GM19463 (cell line): ENCODE measurements at regions not wholly inside any gene's neighbourhood (a gene's known extent, or its start where the extent isn't known, plus 50 kb on each side); places are given as distances from the start of the nearest gene placed in this dataset.
A peak's percentile ranks its signal among the peaks of the same experiment; 100 is the strongest.
"Not testable (repeated sequence)": the region's sequence is repeated elsewhere in the genome, so short reads cannot be mapped to it uniquely, and the experiment has no call there.

Source experiments
- ATAC-seq: cut with Tn5 transposase; IDR thresholded peaks from one replicate; pipeline ENCODE4 v1.9.1; 2021; ENCODE audit warnings: mild to moderate bottlenecking, moderate library complexity; ENCODE audit not compliant: unreplicated experiment

DNA sequence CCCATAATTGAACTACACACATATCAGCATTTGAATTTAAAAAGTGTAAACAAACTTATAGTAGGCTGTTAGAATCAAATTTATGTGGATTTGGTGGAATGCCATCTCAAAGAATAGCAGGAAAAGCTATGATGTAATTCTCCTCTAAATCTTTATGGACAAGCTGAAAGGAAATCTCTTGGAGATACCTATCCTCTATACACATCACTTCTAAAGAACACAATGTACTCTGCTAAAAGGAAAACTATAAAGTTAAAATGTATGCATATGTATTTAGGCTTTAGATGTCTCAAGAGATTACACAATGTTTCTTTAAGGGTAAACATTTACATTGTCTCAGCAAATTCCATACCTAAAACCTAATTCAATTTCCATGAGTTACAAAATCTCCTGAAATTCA, 323.3 kb downstream of the CRPPA start:
- no peak for ATAC-seq

DNA sequence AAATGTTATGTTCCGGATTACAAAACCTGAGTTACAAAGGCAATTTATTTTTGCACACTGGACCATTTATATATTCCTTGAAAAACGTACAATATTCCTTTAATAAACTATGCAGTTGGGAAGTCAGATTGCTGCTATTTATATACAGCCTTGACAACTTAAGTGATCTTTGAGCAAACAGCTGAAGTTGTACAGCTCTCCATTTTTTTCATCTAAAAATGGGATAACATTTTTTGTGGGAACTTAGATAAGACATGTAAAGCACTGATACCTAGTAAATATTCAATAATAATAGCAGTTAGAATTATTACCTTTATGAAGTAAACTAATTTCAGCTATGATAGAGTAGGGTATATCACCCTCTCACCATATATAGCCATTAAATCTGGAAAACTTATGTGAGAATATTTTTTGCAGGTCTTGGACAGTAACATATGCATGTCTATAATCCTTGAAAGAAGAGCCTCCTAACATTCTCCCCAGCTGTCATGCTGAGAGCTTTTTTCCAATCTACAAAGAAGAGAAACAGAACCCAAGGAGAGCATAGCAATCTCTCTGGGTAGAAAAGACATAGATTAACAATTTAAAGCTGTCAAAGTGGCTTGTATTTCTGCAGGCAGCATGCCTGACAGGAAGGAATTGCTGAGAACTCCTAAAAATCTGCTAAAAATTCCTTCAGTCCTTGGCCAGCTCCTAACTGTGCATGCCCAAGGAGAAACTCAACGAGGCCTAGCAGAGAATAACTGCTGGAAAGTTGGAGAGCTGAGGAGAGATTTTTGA, 326.0 kb downstream of the CRPPA start:
- ATAC-seq = no peak

DNA sequence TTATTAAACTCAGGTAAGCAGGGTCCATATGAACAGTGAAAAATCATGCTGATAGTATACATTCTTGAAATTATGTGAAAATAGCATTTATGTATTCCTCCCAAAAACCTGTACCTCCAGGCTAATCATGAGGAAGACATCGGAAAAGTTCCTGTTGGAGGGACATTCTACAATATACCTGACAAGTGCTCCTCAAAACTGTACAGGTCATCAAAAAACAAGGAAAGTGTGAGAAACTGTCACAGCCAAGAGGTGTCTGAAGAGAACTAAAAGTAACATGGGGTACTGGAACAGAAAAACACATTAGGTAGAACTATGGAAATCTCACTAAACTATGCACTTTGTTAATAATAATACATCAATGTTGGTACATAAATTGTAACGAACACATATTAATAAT, 326.7 kb downstream of the CRPPA start:
- no peak for ATAC-seq

DNA sequence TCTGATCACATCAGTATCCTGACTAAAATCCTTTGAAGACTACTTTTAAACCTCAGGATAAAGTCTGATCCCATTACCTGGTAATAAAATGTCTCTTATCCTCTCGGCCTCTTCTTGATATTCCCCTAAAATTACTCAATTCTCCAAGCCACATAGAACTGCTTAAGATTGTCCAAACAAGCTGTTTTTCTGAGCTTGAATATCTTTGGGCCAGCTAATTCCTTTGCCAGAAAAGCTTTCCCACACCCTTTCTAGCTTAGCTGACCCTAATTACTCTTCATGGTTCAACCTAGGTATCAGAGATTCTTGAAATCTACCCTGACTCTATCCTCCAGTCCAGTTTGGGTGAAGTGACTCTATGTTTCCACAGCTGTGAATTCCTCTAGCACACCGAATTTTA, 328.6 kb downstream of the CRPPA start:
- no peak for ATAC-seq

DNA sequence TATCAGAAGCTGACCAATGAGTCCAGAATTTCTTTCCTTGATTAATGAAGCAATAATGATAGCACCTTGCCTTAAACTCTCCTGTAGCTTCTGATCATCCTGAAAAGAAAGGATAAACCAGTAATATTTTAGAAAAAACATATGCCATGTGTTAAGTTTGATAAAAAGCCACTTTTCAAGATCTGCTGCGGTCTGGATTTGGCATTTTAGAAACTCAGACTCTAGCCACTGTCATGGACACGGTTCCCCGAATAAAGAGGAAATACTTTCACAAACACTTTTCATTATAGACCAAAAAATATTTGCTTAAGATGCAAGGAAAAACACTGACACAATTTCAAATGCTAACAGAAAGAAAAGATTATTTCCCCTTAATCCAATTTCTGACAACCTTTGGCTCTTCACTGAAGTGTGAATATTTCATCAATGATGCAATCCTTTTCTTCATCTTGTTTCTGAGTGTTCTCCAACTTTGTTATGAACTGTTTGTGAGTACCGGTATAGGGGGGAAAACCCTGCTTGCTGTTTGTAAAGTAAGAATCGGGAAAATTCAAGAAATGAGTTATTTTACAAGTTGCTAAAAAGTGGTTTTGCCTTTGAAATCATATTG, 329.5 kb downstream of the CRPPA start:
- no peak for ATAC-seq

DNA sequence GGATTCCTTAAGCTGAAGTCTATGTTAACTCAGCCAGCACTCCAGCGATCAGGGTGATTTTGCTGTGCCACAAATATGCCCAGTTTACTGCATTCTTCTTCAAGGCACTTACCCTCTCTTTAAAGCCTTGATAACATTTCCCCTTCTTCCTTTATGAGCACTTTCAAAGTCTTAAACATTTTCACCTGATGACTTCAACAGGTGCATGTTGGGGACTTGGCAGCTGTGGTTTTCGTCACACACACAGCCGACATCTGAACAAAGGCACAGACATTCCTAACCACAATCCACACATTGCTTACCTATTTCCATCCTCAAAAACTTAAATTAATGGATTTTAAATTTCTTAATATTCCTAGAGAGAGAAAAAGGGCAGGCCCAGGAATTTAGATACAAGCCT, 331.5 kb downstream of the CRPPA start:
- ATAC-seq = no peak

DNA sequence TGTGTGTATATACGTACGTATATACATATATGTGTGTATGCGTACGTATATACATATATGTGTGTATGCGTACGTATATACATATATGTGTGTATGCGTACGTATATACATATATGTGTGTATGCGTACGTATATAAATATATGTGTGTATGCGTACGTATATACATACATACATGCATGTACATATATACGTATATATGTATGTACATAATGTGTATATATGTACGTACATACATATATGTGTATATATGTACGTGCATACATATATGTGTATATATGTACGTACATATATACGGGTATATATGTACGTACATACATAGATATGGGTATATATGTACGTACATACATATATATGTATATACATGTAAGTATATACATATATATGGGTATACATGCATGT, 332.1 kb downstream of the CRPPA start:
- ATAC-seq = no peak

DNA sequence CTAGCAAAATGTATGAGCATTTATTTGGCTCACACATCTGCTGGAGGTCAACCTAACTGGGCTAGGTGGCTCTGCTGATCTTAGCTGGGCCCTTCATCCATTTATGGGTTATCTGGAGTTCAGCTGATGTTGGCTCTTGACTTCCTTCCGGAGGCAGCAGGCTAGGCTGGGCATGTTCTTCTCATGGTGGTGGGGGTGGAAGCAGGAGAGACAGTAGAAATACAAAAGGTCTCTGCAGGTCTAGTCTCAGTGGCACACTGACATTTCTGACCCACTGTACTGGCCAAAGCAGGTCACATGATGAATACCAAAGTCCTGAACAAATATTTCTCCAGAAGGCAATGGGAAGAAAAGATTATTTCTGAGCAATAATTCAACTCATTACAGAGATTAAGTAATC, 334.6 kb downstream of the CRPPA start:
- ATAC-seq = no peak

DNA sequence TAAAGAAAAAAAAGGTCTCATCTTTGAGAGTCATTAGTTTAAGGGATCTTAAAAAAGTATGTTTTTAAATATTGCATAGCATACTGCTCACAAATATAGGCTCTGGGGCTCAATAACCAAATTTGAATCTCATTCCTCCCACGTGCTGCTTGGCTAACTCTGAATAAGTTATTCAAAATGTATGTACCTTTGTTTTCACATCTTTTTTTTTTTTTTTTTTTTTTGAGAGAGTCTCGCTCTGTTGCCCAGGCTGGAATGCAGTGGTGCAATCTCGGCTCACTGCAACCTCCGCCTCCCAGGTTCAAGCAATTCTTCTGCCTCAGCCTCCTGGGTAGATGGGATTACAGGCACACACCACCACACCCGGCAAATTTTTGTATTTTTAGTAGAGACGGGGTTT, 335.6 kb downstream of the CRPPA start:
- not testable (repeated sequence) for ATAC-seq

DNA sequence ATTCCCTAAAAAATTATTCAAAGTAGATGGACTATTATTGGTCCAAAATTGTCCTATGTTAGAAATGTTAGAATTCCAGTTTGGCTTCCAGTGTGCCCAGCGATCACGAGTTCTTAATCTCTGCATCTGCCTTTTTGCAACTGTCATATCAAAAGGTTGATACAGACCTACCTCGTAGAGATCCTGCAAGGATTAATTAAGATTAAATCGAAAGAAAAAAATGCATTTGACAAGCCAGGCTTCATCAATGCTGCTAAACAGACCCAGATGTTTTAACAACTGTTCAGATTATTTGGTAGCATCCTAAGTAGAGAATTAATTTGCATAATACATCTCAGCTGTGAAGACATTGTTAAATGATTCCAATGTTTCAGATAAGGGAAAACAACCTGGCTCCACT, 336.5 kb downstream of the CRPPA start:
- ATAC-seq = no peak

DNA sequence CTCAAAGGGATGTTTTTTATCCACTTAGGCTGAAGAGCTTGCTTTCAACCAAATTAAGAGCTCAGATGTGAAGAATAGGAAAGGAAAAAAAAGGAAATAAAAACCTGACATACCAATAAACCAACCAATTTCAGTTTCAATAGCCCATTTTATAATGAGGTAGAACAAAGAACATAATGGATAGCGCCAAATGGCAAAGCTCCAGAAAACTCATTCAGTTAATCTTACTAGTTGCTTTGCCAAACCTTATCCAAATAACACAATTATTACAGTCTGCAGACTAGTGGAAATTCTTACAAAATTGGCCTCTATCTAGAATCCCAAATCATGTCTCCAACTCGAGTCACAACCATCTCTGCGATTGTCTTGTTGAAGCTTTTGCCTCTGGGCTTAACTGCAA, 337.0 kb downstream of the CRPPA start:
- no peak for ATAC-seq

DNA sequence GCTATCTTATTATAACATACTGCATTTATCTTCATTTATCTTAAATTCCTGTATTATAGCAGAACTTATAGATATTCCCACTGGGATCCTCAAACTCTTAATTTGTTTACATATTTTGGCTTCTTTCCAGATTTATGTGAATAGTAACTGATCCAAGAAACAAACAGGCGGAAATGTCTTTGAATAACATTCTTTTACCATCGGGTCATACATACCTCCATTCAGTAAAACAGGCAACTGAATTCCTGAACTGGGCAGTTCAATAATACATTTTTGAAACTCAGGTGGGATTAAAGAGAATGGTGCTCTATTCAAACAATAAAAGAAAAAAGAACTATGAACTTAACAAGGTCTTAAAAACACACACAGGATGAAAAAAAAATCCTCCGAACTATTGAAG, 337.4 kb downstream of the CRPPA start:
- ATAC-seq = no peak

DNA sequence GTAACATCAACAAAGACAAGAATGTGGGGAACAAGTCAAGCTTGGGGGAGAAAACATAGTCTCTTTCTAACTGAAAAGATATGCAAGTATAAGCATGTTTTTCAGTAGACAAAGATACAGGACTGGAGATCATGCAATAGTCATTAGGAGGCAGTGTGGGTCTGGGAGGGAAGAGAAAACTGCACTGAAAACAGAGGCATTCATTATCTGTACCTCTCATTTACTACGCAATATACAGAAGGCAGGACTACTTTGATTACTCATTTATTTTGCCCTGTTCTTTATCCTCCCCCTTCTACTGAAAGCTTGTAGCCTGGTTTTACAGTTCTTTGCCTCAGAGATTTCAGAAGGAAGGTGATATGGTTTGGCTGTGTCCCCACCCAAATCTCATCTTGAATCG, 341.2 kb downstream of the CRPPA start:
- ATAC-seq = no peak

DNA sequence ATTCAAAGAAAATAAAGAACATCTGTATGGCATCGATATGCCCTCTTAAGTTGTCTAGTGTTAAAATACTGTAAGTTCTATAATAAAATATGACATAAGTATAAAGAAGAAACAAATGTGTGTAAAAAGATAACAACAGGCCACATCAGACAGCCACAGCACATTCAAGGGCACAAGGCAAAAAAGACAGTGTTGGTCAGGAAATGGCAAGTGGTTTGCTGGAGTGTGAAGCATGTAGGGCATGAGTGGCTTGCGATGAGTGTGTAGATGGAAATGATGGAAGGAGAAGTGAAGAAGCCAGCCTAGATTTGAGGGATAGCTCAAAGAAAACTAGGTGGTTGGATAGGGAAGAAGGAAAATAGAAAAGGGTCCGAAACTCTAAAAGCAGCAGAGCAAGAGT, 341.6 kb downstream of the CRPPA start:
- no peak for ATAC-seq

DNA sequence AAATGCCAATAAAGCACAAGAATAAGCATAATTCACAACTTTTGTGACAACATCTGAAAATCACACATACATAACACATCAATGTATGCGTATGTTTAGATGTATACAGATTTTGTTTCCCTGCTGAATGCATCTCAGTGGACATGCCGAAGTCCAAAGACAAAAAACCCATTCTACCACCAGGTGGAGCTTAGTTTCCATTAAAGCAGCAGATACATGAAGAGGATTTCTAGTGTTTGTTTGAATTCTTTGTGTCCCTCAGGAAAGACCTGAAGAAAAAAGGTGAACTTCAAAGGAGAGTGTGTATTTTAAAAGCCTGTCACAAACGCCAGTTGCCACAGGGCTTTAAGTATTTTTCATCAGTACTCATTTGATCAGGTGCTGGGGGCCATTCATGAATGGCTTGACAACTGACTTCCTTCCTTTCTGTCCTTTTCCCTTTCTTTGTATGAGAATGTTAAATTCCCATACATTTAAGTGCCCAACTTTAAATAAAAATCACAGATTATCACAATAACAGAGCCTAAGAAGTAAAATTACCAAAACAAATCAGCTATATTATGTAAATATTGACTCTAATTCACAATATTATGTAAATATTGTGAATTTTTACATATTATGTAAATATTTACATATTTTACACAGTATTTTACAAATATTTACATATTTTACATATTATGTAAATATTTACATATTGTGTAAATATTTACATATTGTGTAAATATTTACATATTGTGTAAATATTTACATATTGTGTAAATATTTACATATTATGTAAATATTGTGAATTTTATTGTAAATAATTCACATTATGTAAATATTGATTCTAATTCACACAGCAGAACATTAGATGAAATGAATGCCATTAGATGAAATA, 343.0 kb downstream of the CRPPA start:
- peak; percentile 67 for ATAC-seq

DNA sequence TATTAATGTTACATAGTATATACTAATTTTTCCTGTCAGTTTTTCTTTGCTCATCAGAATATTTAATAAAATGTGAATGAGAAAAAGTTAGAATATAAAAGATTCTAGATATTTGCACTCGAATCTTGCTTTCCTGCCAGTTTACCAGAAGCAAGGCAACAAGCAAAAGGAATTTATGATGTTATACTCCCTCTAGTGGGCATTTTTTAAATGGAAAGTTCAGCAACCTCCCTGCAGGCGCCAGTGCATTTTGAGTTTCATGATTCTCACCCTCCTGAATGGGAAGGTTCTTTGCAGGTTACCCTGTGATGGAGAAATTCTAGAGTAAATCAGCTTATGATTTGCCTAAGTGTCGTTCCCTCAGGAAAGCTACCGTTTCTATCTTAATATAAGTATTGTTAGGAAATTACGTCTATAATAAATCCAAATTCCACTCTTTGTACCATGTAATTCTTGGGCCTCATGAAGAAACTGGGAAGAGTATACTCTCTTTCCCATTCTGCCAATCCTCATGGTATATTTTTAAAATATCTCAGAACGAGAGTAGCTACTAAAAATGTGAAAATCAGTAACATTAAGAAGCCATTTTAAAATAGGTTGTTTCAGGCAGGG, 350.0 kb downstream of the CRPPA start:
- peak; percentile 81 for ATAC-seq

DNA sequence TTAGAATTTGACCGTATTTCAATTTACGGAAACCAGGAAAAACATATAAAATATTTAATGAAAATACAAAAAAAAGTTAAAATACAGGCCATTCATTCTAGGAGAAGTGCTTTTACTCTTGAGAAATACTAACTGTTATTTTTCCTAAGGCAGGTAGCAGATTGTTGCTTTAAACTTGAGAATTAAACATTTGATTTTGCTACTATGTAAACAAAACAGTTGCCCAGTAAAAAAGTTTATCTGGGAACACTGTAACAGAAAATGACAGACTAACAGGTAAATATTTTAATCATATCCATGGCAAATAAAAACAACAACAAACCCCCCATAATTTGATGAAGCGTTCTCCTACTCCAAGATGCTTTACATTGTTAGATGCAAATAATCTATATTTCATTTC, 350.5 kb downstream of the CRPPA start:
- no peak for ATAC-seq

DNA sequence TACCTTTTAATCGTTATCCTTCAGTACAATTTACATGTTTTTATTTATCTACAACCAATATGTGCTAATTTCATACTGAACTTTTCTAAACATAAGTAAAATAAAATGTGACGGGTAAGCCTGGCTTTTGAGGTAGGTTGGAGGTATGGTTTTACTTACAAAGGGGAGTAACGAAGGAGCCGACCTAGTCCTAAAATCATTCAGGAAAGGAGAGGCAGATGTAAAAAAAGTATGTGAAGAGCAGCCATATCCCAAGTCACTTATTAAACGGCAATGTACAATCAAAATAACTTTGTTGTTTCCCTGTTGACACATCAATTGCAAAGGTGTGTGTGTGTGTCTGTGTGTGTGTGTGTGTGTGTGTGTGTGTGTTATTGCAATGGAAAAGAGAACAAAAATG, 351.3 kb downstream of the CRPPA start:
- ATAC-seq = no peak

DNA sequence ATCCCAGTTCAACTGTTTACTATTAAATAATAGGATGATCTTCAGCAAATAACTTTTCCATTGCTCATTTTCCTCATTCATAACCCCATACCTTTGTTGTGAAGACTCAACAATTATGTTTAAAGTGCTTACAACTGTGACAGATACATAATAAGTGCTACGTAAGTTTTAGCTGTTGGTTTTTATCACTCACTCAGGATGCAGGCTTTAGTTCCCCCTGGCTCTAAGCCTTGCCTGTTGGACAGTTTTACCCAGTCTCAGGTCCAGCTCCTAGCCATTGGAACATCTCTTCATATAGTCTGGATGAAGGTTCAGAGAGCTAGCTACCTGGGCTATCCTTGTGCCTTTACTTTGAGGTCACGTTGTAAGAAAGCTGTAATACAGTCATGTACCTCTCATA, 353.2 kb downstream of the CRPPA start:
- no peak for ATAC-seq

DNA sequence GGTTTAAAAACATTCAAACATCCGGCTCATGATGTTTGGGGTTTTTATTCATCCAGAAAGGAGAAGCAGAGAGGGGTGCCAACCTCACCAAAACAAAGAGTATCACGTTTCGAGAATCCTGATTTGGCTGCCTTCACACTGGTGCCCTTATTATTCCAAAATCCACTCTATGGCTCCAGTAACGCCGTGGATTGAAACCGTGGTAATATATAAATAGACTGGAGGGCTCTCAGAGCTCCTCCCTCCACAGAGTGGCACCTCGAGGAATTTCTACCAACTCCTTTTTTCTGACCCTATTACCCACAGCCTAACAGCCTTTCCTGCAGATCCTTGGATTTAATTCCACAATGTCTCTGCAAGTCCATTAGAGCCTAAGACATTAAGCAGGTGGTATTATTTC, 353.6 kb downstream of the CRPPA start:
- no peak for ATAC-seq

DNA sequence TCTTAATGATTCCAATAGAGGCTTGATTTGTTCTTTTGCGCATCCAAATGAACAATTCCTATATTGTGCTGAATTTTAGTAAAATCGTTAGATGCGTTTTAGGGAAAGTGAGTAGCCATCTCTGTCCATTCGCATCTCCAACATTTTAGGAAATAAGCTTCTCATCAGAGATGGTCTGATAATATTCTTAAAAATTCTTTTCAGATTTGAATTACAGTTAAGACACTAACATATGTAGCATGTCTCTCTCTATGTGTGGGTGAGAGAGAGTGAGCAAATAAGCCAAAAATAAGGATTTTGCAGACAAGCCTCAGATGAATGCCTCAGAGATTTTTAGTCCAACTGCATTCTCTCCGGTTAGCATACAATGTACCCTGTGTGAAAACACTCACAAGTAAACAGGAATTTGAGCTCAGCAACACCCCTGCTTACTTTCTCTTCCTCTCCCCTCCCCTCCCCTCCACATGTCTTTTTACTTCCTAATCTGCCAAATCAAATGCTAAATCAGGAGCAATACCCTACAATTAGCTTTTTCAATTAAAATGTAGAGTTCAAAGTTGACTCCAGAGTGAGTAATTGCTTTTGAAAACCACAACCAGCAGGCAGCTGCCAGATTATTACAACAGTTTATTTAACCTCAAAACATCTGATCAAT, 354.4 kb downstream of the CRPPA start:
- ATAC-seq = no peak
